NCI-H2107 treated with DMSO at 0.1 percent for 48 hours (cell line): ENCODE measurements at regions not wholly inside any gene's neighbourhood (a gene's known extent, or its start where the extent isn't known, plus 50 kb on each side); places are given as distances from the start of the nearest gene placed in this dataset.
"Not testable (repeated sequence)": the region's sequence is repeated elsewhere in the genome, so short reads cannot be mapped to it uniquely, and the experiment has no call there.

Experiments used
- DNase-seq: peaks from one replicate; lab custom pipeline; 2025; ENCODE audit not compliant: unreplicated experiment; lab: John Stamatoyannopoulos, UW

GRCh38 chr9:89695441-89695891 lies 90.7 kb downstream of the GADD45G start:
- no peak for DNase-seq

DNA sequence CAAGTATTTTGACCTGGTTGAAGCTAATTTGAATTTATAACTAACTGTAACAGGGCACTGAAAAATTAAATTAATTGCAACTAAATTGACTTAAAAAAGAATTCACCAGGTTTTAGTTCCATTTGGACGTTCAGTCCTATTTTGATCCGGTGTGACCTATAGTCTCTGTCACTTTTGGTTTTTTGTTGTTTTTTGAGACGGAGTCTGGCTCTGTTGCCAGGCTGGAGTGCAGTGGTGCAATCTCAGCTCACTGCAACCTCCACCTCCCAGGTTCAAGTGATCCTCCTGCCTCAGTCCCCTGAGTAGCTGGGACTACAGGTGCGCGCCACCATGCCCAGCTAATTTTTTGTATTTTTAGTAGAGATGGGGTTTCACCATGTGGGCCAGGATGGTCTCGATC lies 91.2 kb downstream of the GADD45G start:
- DNase-seq = not testable (repeated sequence)

- DNase-seq = no peak
Observed at GRCh38 chr9:89696780-89697179, 92.0 kb downstream of the GADD45G start.

- DNase-seq = no peak
Observed at GRCh38 chr9:89697553-89697952, 92.7 kb downstream of the GADD45G start.

DNA sequence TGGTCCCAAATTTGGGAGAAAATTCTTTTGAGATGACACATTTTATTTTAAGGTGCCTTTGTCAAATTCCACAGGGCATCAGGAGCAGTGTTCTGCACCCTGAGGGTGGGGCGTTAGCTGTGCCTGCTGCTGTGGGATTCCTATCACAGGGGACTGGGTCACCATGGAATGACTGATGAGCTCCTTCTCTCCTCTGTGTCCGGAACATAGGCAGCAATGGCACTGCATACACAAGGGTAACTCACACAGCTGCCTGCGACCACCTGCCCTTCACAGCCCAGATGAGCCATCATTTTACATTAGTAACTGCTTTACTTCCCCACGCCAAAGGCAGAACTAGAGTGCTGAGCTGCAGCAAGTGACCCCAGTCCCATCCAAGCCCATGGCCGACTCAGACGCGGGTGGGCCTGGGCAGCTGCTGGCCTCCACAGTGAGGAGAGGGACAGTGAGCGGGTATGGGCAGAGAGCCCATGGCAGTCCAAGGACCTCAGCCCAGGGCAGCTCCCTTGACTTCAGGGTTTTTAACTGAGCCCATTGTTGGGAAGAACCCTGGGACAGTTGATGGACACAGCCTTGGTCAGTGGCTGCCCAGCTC lies 93.7 kb downstream of the GADD45G start:
- no peak for DNase-seq

GRCh38 chr9:89699646-89700045 lies 94.8 kb downstream of the GADD45G start:
- no peak for DNase-seq

DNA sequence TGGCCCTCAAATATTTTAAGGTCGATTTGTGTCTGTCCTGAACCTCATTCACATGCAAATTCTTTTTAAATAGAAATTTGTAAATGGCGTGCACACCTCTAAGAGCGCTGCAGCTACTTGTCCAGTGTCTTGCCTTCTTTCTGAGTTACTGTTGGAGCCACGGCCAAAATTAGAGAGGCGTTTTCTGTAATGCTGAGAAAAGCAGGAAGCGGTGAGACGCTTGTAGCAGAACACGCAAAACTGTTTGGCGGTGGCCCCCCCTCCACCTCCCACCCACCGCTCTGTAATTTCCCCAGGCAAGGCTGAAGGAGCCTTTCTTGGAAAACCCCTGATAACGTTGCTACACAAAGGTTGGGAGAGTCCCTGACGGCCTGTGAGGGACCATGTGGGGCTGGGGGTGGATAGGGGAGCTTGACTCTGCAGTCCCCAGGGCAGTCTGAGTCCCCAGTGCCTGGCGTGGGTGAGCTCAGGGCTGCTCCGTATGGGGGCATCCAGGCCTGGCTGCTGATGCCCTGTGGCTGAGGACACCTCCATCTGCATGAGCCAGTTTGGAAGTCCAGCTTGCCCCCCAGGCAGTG lies 96.5 kb downstream of the GADD45G start:
- DNase-seq = no peak

- DNase-seq = no peak
Observed at GRCh38 chr9:89702401-89702800, 97.6 kb downstream of the GADD45G start.

DNA sequence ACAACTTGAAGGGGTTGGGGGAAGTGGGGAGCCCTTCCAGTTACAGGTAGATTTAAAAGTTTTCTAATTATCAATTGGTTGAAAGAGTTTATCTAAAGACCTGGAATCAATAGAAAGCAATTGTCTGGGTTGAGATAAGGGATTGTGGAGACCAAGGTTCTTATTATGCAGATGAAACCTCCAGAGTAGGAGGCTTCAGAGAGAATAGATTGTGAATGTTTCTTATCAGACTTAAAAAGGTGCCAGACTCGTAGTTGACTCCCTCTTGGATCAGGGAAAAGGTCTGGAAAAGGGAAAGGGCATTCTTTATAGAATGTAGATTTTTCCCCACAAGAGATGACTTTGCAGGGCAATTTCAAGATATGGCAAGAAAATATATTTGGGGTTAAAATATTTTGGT lies 100.8 kb downstream of the GADD45G start:
- DNase-seq = no peak

DNA sequence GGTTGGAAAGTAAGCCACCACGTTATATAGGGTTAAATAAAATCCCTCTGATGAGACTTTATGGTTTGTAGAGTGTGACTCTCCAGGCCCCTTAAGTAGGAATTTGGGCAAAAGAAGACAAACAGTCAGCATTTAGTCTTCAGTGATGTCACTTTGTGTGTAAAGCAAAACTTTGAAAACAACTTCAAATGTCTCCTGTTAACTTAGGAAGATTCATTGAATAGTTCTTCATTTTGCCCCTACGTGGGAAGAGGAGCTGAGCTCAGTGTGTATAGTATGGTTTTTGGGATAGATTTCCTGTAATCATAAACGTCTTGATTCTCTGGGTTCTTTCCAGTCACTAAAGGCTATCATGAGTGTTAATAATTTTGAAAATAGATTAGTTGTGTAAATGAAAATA lies 101.3 kb downstream of the GADD45G start:
- DNase-seq = no peak

DNA sequence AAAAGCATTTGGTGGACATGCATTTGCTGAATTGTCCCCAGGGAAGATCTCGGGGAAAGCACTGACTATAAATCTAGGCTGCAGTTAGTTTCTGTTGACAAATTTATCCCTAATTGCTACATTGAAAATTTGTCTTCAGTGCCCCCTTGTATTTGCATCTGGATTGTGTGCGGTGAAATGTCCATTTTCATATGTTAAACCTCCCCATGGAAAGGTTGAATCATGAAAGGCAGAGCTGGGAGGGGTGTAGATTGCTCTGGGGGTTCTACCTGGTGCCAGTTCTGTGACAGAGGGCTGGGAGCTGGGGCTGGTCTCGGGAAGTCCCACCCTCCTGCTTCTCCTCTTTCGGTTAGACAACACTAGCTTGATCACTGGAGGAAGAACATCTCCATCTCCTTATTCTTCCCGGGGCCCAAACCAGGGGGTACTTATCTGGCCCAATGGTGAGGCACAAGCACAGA lies 101.9 kb downstream of the GADD45G start:
- DNase-seq = no peak

DNA sequence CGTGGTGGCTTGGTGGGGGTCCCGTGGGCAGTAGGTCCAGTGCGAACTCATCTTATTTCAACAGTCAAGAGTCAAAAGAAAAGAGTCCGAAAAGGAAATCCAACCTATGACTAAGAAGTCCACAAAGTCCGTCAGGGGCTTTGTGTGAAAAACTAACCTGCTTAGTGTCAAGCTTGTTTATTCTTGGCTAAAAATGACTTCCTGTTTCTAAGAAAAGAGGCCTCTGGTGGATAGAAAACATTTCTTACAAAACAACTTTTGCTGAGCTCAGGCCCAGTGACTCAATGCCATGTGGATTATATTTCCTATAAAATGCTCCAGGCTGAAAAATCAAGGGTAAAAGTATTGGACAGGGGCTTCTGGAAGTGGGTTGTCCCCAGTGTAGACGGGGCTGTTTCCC lies 105.9 kb downstream of the GADD45G start:
- DNase-seq = no peak

- DNase-seq = no peak
Observed at GRCh38 chr9:89711866-89712265, 107.1 kb downstream of the GADD45G start.

DNA sequence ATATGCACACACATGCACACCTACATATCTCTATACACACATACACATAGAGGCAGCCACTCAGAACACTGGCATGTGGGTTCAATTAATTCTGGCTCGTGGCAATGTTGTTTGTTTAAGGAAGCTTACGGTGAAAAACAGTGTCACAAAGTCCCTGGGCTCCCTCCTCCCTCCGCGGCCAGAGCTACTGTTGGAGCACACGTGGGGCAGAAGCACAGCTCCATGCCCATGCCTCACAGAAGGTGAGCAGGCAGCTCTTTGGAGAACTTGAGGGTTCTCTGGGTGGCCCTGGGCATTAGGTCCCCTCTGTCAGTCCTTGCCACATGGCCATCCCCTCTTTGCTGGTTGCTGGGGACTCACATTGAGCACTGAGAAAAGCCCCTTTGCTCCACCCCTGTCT lies 107.5 kb downstream of the GADD45G start:
- DNase-seq = no peak

DNA sequence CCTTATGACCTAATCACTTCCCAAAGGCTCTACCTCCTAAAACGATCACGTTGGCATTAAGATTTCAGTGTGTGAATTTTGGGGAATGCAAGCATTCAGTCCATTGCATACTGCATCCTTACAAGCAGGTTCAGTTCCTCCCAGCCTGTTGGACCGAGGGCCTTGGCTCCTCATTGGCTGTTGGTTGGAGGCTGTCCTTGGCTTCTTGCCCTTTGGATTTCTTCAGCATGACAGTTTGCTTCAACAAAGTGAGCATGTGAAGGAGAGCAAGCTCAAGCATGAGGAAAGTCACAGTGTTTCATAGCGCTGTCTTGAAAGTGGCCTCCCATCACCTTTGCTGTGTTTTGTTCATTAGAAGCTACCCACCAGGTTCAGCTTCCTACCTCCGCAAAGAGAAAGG lies 109.5 kb downstream of the GADD45G start:
- no peak for DNase-seq

DNA sequence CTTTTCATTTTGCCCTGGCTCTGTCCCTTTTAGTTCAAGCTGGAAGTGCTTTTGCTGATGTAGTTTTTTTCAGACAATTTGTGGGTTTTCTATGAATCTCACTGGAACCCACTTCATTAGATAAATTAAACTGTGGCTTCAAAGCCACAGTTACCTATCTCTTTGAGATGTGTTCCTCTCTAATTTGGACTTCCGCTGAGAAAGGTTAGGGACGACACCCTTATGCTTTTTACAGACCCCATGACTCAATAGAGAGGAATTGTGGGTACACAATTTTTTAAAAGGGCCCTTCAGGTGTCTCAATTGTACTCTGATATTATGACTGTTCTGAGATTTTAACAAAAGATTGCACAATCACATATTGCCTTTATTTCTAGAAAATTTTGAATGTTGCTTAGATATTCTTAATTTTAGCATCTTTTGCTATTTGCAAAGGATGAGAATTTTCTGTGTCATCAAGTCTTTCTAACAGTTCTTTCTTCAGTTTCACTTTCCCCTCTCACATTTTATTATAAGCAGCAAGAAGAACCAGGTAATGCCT lies 110.6 kb downstream of the GADD45G start:
- no peak for DNase-seq

GRCh38 chr9:89715881-89716280 lies 111.1 kb downstream of the GADD45G start:
- no peak for DNase-seq

GRCh38 chr9:89716559-89716958 lies 111.7 kb downstream of the GADD45G start:
- no peak for DNase-seq

DNA sequence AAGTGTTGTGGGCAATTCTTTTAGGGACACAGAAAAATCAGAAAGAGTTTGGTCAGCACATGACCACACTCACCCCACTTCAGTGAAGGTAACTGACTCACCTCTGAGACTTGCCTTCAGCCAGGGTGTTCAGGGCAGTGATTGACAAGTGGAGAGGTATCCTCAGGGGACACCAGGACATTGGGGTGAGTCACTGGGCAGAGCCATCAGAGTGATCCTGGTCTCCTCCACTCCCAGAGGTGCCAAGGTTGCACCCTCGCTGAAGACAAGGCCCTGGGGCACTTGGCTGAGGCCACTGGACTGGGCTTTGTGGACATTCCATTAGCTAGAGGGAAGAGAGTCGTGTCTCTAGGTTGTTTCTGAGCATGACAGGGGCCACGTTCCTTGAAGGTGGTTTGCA lies 113.4 kb downstream of the GADD45G start:
- DNase-seq = no peak

DNA sequence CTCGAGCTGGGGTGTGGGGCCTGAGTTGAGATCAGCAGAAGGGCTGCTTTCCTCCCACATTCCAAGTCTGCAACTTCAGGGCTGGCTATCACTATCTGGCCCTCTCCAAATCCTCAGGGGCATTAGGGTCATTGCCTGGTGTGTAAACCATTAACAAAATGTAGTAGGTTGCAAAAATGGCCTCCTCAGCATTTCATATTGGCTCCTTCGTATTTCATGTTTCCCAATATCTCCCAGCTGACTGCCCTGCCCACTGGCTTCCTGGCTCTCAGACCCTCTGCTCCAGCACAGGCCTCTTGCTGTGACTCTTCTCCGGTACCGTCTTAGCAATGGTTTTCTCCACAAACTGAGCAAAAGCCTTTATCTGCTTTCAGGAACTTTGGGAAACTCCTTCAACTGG lies 113.8 kb downstream of the GADD45G start:
- DNase-seq = no peak

GRCh38 chr9:89719202-89719601 lies 114.4 kb downstream of the GADD45G start:
- DNase-seq = no peak

GRCh38 chr9:89720696-89721175 lies 115.9 kb downstream of the GADD45G start:
- no peak for DNase-seq
